ENCODE measurements at regions not wholly inside any gene's neighbourhood (a gene's known extent, or its start where the extent isn't known, plus 50 kb on each side); places are given as distances from the start of the nearest gene placed in this dataset.

DNA sequence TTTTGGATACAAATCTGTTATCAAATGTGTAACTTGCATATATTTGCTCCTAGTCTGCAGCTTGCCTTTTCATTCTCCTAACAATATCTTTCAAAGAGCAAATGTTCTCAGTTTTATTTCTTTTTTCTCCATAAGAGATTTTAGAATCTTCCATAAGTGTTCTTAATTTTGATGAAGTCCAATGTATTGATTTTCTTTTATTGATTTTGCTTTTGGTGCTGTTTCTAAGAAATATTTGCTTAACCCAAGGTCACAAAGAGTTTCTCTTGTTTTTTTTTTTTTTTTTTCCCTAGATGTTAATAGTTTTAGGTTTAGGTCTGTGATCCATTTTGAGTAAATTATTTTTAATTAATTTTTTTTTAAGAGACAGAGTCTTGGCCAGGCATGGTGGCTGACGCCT lies 75.8 kb upstream of the SPRED2 start (continued):
- TF ChIP-seq, protein P1, sequence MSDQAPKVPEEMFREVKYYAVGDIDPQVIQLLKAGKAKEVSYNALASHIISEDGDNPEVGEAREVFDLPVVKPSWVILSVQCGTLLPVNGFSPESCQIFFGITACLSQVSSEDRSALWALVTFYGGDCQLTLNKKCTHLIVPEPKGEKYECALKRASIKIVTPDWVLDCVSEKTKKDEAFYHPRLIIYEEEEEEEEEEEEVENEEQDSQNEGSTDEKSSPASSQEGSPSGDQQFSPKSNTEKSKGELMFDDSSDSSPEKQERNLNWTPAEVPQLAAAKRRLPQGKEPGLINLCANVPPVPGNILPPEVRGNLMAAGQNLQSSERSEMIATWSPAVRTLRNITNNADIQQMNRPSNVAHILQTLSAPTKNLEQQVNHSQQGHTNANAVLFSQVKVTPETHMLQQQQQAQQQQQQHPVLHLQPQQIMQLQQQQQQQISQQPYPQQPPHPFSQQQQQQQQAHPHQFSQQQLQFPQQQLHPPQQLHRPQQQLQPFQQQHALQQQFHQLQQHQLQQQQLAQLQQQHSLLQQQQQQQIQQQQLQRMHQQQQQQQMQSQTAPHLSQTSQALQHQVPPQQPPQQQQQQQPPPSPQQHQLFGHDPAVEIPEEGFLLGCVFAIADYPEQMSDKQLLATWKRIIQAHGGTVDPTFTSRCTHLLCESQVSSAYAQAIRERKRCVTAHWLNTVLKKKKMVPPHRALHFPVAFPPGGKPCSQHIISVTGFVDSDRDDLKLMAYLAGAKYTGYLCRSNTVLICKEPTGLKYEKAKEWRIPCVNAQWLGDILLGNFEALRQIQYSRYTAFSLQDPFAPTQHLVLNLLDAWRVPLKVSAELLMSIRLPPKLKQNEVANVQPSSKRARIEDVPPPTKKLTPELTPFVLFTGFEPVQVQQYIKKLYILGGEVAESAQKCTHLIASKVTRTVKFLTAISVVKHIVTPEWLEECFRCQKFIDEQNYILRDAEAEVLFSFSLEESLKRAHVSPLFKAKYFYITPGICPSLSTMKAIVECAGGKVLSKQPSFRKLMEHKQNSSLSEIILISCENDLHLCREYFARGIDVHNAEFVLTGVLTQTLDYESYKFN (CRISPR knock-in tag; conservative IDR thresholded peaks at IDR 0.05), result 0 out of 2 replicates have a peak, but pooled peaks have one; percentile 23
- TF ChIP-seq SIN3B (IDR thresholded peaks at IDR 0.05; ENCODE audit: low read length) (no peak), SRSF9 (IDR thresholded peaks at IDR 0.05; ENCODE audit: borderline replicate concordance, insufficient read depth, low read depth, low read length, poor library complexity, severe bottlenecking) (no peak), PATZ1 (CRISPR knock-in tag; IDR thresholded peaks at IDR 0.05) (no peak), HNRNPL (IDR thresholded peaks at IDR 0.05; ENCODE audit: low read depth, low read length) (no peak), ZNF644 (CRISPR knock-in tag; IDR thresholded peaks at IDR 0.05; ENCODE audit: low read depth) (no peak), ZBTB33 (CRISPR knock-in tag; IDR thresholded peaks at IDR 0.05) (no peak), ZBTB7B (CRISPR knock-in tag; IDR thresholded peaks at IDR 0.05) (no peak), ZNF143 (CRISPR knock-in tag; IDR thresholded peaks at IDR 0.05) (no peak), STAT5B (CRISPR knock-in tag; IDR thresholded peaks at IDR 0.05) (no peak), ZNF512B (CRISPR knock-in tag; IDR thresholded peaks at IDR 0.05; ENCODE audit: borderline replicate concordance) (no peak), NR2F1 (CRISPR knock-in tag; IDR thresholded peaks at IDR 0.05) (peak in 1 of 2 experiments; percentile 48; a peak in 2 of 4 replicates), ZNF710 (CRISPR knock-in tag; IDR thresholded peaks at IDR 0.05; ENCODE audit: borderline replicate concordance) (no peak), IRF2 (CRISPR knock-in tag; IDR thresholded peaks at IDR 0.05) (no peak), ZNF713 (CRISPR knock-in tag; IDR thresholded peaks at IDR 0.05) (no peak), MAFK (conservative IDR thresholded peaks at IDR 0.05 in 1 of 2, IDR thresholded peaks at IDR 0.05 in 1 of 2; ENCODE audit: low read length in 2 of 2) (no peak), HNRNPLL (IDR thresholded peaks at IDR 0.05; ENCODE audit: low read depth, low read length, poor library complexity, severe bottlenecking) (no peak), REL (CRISPR knock-in tag; conservative IDR thresholded peaks at IDR 0.05) (no peak)
